AG09319 (cell line): ENCODE measurements at regions not wholly inside any gene's neighbourhood (a gene's known extent, or its start where the extent isn't known, plus 50 kb on each side); places are given as distances from the start of the nearest gene placed in this dataset.

ENCODE experiments used
- DNase-seq: peaks from one replicate; pipeline ENCODE4 v3.0.0-alpha.2; 2010; ENCODE audit warnings: low read depth; ENCODE audit errors: extremely low read depth
- TF ChIP-seq, protein P1 (sequence below): IDR thresholded peaks from 2 replicates; pipeline ENCODE4 v1.5.1; 2011; ENCODE audit warnings: low read depth, mild to moderate bottlenecking, inconsistent platforms, low read length, moderate library complexity

DNA sequence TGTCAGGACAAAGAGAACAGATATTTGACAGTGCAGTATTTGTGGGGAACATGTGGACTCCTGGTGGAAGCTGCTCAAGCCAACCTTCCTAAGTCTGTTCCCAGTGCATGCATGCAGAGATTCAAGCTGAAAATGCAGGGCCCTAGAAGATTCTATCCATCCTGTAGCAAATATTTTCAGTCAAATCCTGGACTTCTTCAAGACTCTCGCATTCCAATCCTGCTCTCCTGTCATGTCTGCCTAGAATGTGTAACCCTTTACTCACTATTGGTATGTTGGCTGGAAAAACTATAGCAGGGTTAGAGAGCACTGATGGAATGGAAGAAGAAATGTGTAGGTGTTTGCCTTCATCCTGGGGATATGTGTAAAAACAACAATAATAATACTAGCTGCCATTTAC lies 385.6 kb upstream of the PKN2 start:
- TF ChIP-seq, protein P1, sequence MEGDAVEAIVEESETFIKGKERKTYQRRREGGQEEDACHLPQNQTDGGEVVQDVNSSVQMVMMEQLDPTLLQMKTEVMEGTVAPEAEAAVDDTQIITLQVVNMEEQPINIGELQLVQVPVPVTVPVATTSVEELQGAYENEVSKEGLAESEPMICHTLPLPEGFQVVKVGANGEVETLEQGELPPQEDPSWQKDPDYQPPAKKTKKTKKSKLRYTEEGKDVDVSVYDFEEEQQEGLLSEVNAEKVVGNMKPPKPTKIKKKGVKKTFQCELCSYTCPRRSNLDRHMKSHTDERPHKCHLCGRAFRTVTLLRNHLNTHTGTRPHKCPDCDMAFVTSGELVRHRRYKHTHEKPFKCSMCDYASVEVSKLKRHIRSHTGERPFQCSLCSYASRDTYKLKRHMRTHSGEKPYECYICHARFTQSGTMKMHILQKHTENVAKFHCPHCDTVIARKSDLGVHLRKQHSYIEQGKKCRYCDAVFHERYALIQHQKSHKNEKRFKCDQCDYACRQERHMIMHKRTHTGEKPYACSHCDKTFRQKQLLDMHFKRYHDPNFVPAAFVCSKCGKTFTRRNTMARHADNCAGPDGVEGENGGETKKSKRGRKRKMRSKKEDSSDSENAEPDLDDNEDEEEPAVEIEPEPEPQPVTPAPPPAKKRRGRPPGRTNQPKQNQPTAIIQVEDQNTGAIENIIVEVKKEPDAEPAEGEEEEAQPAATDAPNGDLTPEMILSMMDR = no peak

DNA sequence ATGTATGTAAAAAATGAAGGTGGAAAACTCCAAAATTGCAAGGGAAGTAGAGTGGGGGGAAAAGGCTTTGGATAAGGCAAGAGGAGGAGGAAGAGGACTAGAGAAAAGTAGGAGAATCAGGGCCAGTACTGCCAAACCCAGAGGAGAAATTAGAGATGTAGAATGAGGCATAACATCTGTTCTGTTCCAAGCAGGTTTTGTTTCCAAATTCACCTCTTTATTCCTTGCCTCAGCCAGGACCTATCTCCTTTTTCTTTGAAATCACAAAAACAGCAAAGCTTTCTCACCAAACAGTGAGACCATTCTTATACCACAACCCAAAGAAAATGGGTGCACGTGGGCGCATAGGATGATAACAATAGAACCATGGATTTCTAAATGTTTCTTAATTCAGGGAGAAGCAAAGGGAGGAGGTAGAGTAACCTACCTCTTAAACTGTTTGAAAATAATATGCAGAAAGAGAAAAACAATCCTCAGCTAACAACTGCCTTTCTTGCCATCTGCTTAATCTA lies 383.3 kb upstream of the PKN2 start:
- TF ChIP-seq, protein P1 = no peak
- no peak for DNase-seq

More for the DNA sequence above, 385.6 kb upstream of the PKN2 start:
- DNase-seq = no peak

DNA sequence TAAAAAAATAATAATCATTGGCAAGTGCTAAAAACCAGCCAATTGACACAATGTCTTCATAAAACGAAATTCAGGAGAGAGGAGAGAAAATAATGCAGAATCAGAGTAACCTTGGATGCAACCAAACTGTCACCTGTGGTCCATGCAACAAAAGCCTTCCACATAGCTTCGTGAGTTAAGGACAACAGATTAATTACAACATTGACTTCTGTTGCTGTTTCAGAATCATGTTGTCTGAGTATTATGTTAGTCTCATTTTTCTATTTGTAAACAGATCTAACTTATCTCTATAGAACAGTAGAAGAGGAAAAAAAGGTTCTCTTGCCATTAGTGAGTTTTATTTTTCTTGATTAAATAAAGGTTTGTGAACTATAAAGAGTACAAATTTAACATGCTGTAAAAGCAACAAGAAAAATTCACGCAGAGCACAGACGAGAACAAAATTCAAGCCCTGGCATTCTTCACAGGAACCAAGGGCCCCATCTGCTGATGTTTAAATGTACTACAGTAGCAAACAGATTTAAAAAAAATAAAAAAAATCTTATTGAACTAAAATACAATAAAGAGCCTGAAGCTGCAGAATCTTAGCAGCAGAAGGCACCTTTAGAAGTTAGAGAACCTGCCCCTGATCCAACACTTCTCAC lies 381.1 kb upstream of the PKN2 start:
- TF ChIP-seq, protein P1 = peak; percentile 44
- DNase-seq = peak; percentile 7

DNA sequence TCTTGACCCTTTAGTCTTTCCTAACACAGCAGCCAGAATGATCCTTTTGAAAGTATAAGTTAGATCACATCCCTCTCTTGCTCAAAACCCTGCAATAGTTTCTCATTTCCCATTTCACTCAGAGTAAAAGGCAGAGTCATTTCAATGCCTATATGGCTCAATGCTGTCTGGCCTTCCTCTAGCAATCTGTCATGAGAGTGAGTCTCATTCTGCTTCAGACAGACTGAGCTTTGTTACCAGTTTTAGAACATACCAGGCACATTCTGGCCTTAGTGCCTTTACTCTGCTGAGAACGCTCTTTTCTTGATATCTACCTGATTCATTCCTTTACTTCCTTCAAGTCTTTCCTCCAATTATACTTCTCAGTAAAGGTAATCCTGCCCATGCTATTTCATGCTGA lies 372.8 kb upstream of the PKN2 start:
- TF ChIP-seq, protein P1 = no peak
- no peak for DNase-seq

DNA sequence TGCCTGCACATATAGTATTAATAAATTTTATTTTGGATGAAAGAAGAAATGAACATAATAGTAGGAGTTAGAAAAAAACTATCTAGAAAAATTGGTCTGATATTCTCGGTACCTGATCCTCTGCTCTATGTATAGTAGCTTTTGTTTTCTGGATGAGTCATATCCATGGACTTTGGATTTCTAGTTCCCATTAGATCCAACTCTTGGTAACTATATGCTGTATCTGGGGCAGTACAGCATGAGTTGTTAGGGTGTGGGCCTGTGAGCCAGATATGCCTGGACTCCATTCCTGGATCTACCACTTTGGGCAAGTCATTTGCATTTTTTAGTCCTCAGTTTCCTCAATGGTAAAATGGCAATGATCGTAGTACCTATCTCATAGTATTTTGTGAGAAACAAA lies 372.2 kb upstream of the PKN2 start:
- TF ChIP-seq, protein P1 = no peak
- DNase-seq = no peak

DNA sequence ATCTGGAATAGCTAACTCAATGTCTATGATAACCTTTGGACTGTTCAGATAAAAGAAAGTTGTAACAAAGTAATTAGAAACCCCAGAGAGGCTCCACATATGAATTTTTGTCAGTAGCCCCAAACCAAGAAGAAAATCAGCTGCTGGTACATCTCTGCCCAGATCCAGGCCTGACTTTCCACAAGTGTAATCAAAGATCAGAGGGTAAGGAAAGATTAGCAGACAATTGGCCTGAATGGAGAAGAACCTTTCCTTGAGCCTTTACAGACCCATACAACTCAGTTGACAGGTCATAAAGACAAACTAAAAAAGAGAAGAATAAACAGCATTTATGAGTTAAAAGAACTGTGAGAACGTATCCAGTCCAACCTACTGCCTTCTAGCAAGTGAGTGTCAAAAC lies 366.7 kb upstream of the PKN2 start:
- no peak for DNase-seq
- TF ChIP-seq, protein P1 = no peak

DNA sequence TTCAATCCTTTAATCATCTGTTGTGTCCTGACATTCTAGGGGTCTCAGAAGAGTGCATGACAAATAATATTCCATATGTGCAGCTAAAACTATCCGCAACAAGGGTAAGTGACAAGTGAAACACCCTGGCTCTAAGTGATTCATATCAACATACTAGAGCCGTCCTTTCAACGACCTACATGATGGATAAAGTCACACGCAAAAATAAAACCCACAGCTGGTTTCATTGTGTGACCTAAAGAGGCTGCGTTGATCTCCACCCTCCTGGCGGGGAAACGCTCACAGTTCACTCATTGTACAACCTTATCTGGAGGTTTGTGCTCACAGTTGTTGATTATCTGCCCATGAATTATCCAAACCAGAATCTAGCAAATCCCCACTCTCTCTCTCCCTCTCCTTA lies 365.3 kb upstream of the PKN2 start:
- TF ChIP-seq, protein P1 = no peak
- DNase-seq = no peak
